Uterus (tissue), 3 donors: ENCODE measurements at regions not wholly inside any gene's neighbourhood (a gene's known extent, or its start where the extent isn't known, plus 50 kb on each side); places are given as distances from the start of the nearest gene placed in this dataset.

Experiments
- DNase-seq, 2 donors: peaks; one replicate each; pipeline ENCODE4 v3.0.0-alpha.2; 2019 to 2020
- H3K27ac ChIP-seq, 2 donors: fragments of 200-600 bp; sonication (generic); 1 replicate in 1 of 2; 2 replicates in 1 of 2; pipeline ENCODE4 v1.5.1; 2016 to 2018
- H3K27me3 ChIP-seq, 2 donors: fragments of 200-600 bp; sonication (generic); one replicate each; pipeline ENCODE4 v1.5.1; 2018 to 2019; ENCODE audit warnings: control low read depth in 1 of 2
- H3K36me3 ChIP-seq, 2 donors: fragments of 200-600 bp; sonication (generic); one replicate each; pipeline ENCODE4 v1.5.1; 2019; ENCODE audit warnings: control low read depth in 1 of 2
- H3K4me1 ChIP-seq, 2 donors: fragments of 200-600 bp; sonication (generic); one replicate each; pipeline ENCODE4 v1.5.1; 2018 to 2019; ENCODE audit warnings: control low read depth in 1 of 2
- H3K4me3 ChIP-seq, 2 donors: fragments of 200-600 bp; sonication (generic); 1 replicate in 1 of 2; 2 replicates in 1 of 2; pipeline ENCODE4 v1.5.1; 2018 to 2019; ENCODE audit warnings: mild to moderate bottlenecking in 1 of 2
- H3K9me3 ChIP-seq, 2 donors: fragments of 200-600 bp; sonication (generic); one replicate each; pipeline ENCODE4 v1.5.1; 2019; ENCODE audit warnings: control low read depth in 1 of 2
- CTCF ChIP-seq, 4 experiments: fragments of 200-600 bp in 2 of 4; fragments of 450-650 bp in 2 of 4; sonication (generic) in 2 of 4; IDR thresholded peaks; one replicate each; pipeline ENCODE4 v1.5.1; 2016 to 2019; ENCODE audit warnings: antibody characterized with exemption in 4 of 4, mild to moderate bottlenecking in 2 of 4, moderate library complexity in 1 of 4
- POLR2A ChIP-seq, 2 donors: fragments of 450-650 bp; IDR thresholded peaks; one replicate each; pipeline ENCODE4 v1.6.1; 2016; ENCODE audit warnings: antibody characterized with exemption in 2 of 2, mild to moderate bottlenecking in 1 of 2, moderate library complexity in 1 of 2
- intact Hi-C: fragments of 100-400 bp; cut with DNase I; formaldehyde crosslinking; loops from one replicate; pipeline ENCODE4 v1.15.1; 2023; ENCODE audit warnings: low total_unique reads
- donor health status: DM: yes; HTN: yes; CAD: no.

GRCh38 chr18:41464278-41464677, 490.8 kb upstream of the PIK3C3 start:
- Histone ChIP-seq H3K4me3 (no peak overlapping the region), H3K36me3 (no peaks in the 10 kb centered on the region), H3K4me1 (no peaks in the 10 kb centered on the region), H3K9me3 (no peaks in the 10 kb centered on the region), H3K27me3 (no peaks in the 10 kb centered on the region), H3K27ac (no peak overlapping the region)
- intact Hi-C loops: no loop called here
- no peak for DNase-seq
- TF ChIP-seq CTCF (IDR thresholded peaks at IDR 0.05) (no peak), POLR2A (IDR thresholded peaks at IDR 0.05) (no peak)

- no peak overlapping the region for H3K4me3 ChIP-seq
- TF ChIP-seq CTCF (IDR thresholded peaks at IDR 0.05) (no peak), POLR2A (IDR thresholded peaks at IDR 0.05) (no peak)
- H3K36me3 ChIP-seq: no peaks in the 10 kb centered on the region
- H3K9me3 ChIP-seq: no peaks in the 10 kb centered on the region
- no peaks in the 10 kb centered on the region for H3K4me1 ChIP-seq
- intact Hi-C loops: no loop called here
- no peak overlapping the region for H3K27ac ChIP-seq
- DNase-seq: no peak
- no peaks in the 10 kb centered on the region for H3K27me3 ChIP-seq
Observed at GRCh38 chr18:41462946-41463345, 492.1 kb upstream of the PIK3C3 start.

GRCh38 chr18:41461114-41461513, 493.9 kb upstream of the PIK3C3 start:
- no peak for DNase-seq
- Histone ChIP-seq H3K4me1 (no peaks in the 10 kb centered on the region), H3K36me3 (no peaks in the 10 kb centered on the region), H3K9me3 (no peaks in the 10 kb centered on the region), H3K27me3 (no peaks in the 10 kb centered on the region), H3K4me3 (no peak overlapping the region), H3K27ac (no peak overlapping the region)
- intact Hi-C loops: no loop called here
- TF ChIP-seq POLR2A (IDR thresholded peaks at IDR 0.05): no peak
- no peak for TF ChIP-seq CTCF (IDR thresholded peaks at IDR 0.05)

- no peaks in the 10 kb centered on the region for H3K9me3 ChIP-seq
- no peak overlapping the region for H3K4me3 ChIP-seq
- no peak overlapping the region for H3K27ac ChIP-seq
- no peaks in the 10 kb centered on the region for H3K27me3 ChIP-seq
- no peak for DNase-seq
- intact Hi-C loops: no loop called here
- H3K36me3 ChIP-seq: no peaks in the 10 kb centered on the region
- no peaks in the 10 kb centered on the region for H3K4me1 ChIP-seq
- TF ChIP-seq POLR2A (IDR thresholded peaks at IDR 0.05) (no peak), CTCF (IDR thresholded peaks at IDR 0.05) (no peak)
Observed at GRCh38 chr18:41459656-41460055, 495.4 kb upstream of the PIK3C3 start.

GRCh38 chr18:41458376-41458775, 496.7 kb upstream of the PIK3C3 start:
- Histone ChIP-seq H3K27me3 (no peaks in the 10 kb centered on the region), H3K27ac (no peak overlapping the region), H3K4me1 (no peaks in the 10 kb centered on the region), H3K9me3 (no peaks in the 10 kb centered on the region), H3K36me3 (no peaks in the 10 kb centered on the region), H3K4me3 (no peak overlapping the region)
- TF ChIP-seq CTCF (IDR thresholded peaks at IDR 0.05) (no peak), POLR2A (IDR thresholded peaks at IDR 0.05) (no peak)
- intact Hi-C loops: no loop called here
- no peak for DNase-seq
